T1000 (cell line): ENCODE measurements at regions not wholly inside any gene's neighbourhood (a gene's known extent, or its start where the extent isn't known, plus 50 kb on each side); places are given as distances from the start of the nearest gene placed in this dataset.
"Not testable (repeated sequence)": the region's sequence is repeated elsewhere in the genome, so short reads cannot be mapped to it uniquely, and the experiment has no call there.

ENCODE experiments used
- DNase-seq: peaks from one replicate; lab custom pipeline; 2025; ENCODE audit warnings: mixed read lengths; lab: John Stamatoyannopoulos, UW

- DNase-seq, result no peak
Measured at GRCh38 chr3:110687138-110687537, 384.5 kb upstream of the NECTIN3 start.

- no peak for DNase-seq
Measured at GRCh38 chr3:110697961-110698360, 373.7 kb upstream of the NECTIN3 start.

DNA sequence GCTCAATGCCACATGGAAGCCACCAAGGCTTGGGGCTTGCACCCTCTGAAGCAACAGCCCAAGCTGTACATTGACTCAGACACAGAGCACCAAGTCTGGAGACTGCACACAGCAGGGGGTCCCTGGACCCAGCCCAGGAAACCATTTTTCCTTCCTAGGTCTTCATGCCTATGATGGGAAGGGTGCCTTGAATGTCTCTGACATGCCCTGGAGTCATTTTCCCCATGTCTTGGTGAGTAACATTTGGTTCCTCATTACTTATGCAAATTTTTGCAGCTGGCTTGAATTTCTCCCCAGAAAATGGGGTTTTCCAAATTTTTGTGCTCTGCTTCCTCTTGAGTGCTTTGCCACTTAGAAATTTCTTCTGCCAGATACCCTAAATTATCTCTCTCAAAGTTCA is 367.3 kb upstream of the NECTIN3 start:
- not testable (repeated sequence) for DNase-seq

DNA sequence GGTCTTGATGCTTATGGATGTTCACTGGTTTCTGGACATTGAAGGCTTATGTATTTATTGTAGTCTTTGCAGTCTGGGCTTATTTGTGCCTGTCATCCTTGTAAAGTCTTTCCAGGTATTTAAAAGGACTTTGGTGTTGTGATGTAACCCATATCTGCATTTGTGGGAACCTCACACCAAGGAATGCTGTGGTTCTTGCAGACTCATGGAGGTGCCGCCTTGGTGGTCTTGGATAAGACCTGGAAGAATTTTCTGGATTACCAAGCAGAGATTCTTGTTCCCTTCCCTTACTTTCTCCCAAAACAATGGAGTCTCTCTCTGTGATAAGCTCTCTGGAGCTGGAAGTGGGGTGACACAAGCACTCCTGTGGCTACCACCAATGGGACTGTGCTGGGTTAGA is 363.5 kb upstream of the NECTIN3 start:
- no peak for DNase-seq

DNA sequence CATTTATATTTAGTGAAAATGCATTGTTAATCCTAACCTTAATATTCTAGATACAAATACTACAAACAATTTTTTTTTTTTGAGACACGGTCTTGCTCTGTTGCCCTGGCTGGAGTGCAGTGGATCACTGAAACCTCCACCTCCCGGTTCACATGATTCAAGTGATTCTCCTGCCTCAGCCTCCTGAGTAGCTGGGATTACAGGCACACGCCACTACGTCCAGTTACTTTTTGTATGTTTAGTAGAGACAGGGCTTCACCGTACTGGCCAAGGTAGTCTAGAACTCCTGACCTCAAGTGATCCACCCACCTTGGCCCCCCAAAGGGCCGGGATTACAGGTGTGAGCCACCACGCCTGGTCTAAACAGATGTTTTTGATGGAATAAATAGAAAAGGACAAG is 361.5 kb upstream of the NECTIN3 start:
- DNase-seq, result no peak

GRCh38 chr3:110710603-110711002 is 361.0 kb upstream of the NECTIN3 start:
- no peak for DNase-seq

DNA sequence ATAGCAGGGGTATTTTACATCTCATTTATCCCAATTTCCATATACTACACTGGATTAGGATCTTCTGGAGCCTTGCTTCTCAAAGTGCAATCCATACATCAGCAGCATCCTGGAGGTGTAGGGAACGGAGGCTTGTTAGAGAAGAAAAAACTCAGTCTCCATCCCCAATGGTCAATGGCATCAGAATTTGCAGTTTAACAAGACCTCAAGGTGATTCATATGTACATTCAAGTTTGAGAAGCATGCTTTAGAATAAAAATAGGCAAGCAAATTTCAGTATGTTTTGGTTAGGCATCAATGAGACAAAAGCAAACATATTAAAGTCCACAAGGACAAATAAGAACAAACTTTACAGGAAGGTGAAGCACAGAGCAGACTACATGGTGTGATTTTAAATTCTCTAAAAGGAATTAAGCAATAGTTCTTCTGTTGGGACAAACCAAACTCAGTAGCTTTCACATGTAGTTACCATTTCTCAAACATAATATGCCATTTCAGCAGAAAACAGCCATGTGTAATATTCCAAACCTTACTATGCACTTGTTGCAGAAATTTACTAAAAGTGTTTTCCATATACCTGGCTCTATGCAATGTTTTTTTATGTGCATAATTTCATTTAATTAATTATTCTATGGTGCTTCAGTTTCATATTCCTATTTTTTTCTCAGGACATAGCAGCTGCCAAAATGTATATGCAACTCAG is 360.3 kb upstream of the NECTIN3 start:
- DNase-seq, result no peak

- no peak for DNase-seq
Measured at GRCh38 chr3:110711851-110712516, 359.6 kb upstream of the NECTIN3 start.

DNA sequence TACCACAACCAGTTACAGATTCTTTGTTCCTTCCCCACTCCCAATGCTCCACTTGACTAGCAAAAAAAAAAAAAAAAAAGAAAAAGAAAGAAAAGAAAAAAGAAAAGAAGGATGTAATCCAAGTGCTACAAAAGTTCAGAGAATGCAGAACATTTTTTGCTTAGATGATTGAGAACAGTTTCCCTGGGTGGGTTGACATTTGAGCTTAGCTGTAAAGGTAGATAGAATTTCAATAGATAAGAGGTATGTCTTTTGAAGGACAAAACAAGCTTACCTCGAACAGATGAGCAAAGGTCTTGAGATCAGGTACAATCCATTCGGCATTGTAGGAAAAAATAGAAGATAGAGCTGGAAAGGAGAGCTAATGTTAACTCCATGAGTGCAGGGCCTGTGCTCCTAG is 344.6 kb upstream of the NECTIN3 start:
- no peak for DNase-seq

DNA sequence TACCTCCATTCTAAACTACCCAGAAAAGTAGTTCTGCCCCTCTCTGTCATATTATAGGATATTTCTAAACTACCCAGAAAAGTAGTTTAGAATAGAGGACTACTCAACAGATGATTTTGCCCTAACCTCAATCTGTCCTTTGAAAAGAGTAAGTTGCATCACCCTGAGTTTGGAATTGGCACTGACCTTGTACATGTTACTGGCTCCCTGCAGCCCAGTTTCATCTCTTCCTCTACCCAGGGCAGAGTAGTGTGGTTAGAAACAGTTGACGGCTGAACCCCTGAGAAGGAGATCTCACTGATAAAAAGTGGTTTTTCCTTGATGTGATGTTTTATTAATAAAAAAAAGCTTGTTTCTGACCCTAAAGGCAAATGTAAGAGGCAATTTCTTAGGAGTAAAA is 340.5 kb upstream of the NECTIN3 start:
- no peak for DNase-seq

DNA sequence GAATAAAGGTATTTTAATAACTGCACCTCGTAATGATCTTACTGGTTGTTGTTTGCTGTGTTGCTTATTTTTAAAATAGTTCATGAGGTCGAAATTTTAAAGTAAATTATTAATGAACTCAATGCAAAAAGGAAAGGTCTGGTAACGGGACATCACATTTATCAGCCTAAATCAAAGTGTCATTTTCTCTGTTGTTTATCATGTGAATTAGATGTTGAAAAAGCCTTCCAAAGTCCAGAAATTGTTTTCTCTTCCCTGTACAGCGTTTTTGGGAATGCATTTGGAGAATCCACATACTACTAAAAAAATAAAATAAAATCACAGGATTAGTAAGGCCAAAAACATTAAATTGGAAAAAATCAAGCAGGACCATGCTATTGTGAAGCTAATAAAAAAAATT is 339.2 kb upstream of the NECTIN3 start:
- DNase-seq, result no peak

DNA sequence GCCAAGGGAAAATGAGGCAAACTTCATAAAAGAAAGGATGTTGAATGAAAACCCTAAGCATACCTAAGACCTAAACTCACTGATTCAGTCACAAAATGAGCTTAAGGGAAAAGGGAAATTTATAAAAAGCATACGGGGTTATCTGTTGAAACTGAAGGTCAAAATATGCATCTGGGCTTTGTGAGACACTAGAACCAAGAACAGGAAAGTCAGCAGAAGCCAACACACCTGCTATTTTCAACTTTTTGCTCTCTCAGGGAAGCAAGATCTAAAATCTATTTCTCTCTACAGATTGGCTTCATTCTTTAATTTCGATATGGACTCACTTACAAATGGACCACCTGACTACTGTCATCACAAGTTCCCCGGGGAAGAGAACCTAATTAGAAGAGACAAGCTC is 338.6 kb upstream of the NECTIN3 start:
- no peak for DNase-seq

GRCh38 chr3:110734524-110734923 is 337.1 kb upstream of the NECTIN3 start:
- no peak for DNase-seq

GRCh38 chr3:110736332-110736731 is 335.3 kb upstream of the NECTIN3 start:
- DNase-seq, result no peak

DNA sequence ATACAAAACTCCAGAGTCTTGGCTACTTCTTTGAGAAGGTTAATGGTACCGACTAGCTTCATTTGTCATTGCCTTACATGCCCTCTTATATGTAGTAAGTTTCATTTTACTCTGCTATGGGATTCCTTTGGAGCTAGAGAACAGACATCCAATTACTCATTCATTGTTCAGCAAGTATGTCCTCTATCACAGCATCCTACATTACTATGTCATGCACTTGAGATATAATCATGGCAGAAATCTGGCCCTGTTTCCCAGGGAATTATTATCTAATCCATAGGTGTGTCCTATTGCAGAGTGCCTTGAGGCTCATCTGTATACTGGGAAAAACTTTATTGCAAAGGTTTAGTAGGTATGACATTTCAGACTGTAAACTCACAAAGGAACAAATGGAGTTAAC is 333.1 kb upstream of the NECTIN3 start:
- DNase-seq, result no peak

- DNase-seq, result no peak
Measured at GRCh38 chr3:110741891-110742290, 329.7 kb upstream of the NECTIN3 start.

DNA sequence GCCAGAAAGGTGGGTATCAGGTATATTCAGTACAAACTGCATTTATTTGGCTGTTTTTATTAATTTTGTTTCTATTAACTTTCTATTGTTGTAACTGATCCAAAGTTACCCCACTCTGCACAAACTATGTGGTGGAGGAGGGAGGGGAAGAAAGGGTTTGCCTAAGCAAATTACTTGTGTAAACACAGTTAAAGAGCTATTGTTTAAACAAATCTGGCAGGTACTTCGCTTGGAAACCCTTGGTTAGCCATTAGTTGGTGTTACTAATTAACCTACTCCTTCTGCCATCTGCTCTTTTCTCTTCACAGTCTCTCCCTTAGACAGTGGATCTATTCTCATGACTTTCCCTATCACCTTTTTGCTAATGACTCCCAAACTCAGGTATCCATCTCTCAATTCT is 328.4 kb upstream of the NECTIN3 start:
- no peak for DNase-seq

DNA sequence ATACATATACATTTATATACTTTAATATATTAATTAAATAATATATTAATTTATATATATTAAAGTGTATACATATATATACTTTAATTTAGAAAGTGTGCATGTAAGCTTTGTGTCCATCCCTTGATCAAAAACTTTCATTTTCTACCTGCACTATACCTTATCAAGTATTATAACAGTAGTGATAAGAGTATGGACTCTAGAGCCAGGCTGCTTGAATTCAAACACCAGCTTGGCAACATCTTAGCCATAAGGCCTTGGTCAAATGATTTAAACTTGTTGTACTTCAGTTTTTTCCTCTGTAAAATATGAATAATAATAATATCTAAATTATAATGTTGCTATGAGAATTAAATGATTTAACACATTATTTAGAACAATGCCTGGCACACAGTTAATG is 327.6 kb upstream of the NECTIN3 start:
- no peak for DNase-seq

DNA sequence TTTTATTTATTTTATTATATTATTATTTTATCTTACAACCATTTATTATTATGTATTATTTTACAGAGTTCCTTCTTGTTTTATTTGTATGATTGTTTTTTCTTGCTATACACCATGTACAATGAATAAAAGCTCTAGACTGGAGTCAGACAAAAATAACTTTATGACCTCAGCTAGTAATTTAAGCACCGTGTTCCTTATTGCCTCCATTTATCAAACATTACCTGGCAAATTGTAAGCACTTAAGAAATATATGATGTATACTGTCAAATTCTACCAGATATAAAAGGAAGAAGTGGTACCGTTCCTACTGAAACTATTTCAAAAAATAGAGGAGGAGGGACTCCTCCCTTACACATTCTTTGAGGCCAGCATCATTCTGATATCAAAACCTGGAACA is 326.9 kb upstream of the NECTIN3 start:
- DNase-seq, result no peak

GRCh38 chr3:110749006-110749405 is 322.6 kb upstream of the NECTIN3 start:
- DNase-seq, result no peak

GRCh38 chr3:110750201-110750600 is 321.4 kb upstream of the NECTIN3 start:
- no peak for DNase-seq

DNA sequence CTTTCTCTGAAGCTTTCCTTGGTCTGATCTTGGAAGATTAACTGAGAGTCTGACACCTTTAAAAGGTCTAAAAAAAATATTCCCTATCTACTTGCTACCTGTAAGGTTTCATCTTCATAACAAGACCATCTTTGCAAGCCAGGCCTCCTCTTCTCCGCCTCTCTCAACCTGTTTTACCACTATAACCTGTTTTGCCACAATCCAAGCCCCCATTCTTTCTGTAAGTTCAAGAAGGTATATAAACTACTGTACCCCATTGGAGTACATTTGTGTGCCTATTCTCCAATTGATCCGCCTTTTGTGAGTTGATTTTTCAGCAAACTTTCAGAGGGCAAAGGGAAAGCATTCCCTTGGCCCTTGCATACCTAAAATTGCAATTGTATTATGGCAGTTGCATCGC is 319.3 kb upstream of the NECTIN3 start:
- DNase-seq, result no peak

DNA sequence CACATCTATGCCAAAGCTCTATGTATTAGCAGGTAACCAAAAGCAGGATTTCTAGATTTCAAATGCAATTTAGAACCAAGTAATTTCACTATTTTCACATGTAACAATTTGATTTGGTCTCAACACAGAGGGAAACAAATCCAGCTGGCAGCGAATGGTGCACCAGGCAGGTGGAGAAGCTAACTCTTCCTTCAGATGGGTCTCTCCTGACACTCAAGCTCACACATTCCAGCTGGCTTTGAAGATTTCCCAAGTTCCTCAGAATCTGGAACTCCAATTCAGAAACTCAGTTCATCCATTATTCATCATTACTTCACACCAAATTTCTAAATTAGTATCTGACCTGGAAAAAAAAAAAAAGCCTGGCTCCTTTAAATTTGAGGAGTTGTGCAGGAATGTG is 318.1 kb upstream of the NECTIN3 start:
- no peak for DNase-seq
